CD4-positive, alpha-beta T cell treated with Interleukin-2 at 100 ng/mL for 4 hours (primary cell): ENCODE measurements at regions not wholly inside any gene's neighbourhood (a gene's known extent, or its start where the extent isn't known, plus 50 kb on each side); places are given as distances from the start of the nearest gene placed in this dataset.

ENCODE experiments used
- DNase-seq: peaks from one replicate; pipeline ENCODE4 v3.0.0-alpha.2; 2020; ENCODE audit warnings: low spot score

DNA sequence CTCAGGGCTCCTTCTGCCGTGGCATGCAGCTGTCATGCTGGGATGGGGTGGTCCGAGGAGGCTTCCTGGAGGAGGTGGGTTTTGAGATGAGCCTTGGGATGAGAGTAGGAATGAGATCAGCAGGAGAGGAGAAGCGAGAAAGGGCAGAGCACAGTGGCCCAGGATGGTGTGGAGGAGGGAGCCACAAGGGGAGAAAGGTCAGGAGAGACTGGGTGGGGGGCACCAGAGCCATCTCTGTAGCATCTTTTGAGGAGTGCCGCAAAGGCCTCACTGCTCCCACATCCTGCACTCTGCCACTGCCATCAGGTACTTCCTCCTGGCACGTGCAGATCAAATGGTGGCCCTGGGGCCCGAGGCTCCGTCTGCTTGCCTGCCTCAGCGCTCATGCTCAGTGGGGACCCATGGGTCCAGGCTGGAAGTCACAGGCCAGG lies 150.2 kb downstream of the MACROH2A1 start:
- DNase-seq: no peak

DNA sequence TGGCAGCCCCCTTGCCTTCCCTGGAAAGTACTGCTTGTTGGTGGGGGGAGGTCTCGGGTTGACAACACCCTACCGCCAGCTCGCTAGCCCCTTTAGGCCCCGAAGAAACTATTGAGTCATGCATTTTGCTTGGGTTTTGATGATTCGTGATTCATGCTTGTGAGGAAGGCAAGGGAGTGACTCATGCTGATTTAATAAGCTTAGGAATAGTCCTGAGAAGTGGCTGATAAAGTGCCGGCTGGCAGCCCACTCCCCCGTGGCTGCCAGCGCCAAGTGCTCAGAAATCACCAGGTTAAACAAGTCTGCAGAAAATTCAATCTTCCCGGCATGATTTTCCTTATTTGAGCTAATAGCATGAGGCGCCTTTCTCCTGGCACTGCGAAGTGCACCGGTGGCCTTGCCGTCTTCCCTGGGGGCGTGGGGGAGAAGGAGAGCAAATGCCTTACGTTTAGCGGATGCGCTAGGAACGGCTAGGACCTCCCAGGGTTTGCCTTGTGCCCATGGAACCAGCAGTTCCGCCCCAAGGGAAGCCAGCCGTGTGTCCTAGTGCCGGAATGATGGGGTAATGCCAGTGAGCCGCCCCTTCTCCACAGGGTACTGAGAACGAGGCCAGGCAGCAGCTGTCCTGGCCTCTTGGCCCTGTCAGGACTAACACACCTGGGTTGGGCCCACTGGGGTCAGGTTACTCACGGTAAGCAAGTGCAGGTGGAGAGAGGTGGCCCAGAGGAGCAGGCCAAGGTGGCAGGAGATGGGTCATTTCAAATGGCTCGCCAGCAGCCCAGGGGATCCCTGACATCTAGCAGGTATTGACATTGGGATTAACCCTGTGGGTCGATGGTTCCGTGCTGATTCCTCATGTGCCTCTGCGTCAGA lies 151.9 kb downstream of the MACROH2A1 start:
- no peak for DNase-seq

DNA sequence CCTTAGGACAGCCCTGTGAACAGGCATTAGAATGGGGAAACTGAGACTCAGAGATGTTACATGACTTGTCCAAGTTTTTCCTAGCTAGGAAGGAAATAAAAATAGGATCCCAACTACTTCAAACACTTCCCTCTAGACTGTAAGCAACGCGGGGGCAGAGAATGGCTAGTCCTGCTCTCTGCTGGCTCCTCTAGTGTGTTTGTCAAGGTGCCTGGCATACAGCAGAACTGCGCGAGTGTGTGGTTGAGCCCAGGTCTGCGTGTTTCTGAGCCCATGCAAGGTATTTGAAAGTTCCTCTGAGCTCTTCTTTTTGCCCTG lies 152.5 kb downstream of the MACROH2A1 start:
- no peak for DNase-seq

DNA sequence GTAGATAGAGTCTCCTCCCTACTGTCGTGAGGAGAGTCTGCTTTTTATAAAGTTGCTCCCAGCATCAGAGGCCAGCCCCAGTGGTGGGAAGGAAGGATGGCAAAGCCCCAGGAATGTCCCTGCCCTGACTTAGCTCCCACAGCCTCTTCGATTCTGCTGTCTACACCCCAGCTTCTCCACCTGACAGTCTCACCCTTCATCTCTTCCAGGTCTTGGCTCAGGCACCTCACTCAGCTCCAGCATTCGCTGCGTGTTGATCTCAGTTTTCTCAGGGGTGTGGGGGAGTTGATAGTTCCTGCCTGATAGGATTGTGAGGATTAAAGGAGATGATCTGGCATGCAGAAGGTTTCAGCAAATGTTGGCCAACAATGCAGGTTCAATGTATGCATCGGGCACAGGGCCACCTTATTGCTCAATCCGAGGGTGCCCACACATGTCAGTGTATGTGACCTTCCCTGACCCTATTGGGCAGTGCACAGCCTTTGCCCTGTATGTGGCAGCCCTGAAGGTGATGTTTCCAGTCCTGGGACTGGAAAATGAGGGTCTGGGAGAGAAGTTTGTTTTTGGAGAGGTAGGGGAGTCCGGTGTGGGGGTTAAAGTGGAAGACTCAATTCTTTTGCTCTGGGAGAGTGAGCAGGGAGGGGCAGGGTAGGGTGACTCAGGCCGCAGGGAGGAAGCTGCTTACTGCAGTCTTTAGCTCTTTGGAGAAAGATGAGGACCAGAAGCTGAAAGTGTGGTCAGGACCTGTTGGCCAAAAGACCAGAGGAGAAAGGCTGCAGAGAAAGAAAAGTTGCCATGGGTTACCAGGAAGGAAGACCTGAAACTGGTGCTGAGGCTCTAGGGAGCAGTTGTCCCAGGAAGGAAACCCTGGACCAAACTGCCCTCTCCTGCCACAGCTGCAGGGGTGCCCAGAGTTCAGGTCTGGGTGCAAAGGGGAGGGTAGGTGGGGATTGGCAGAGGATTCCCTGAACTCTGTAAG lies 153.2 kb downstream of the MACROH2A1 start:
- DNase-seq: no peak

DNA sequence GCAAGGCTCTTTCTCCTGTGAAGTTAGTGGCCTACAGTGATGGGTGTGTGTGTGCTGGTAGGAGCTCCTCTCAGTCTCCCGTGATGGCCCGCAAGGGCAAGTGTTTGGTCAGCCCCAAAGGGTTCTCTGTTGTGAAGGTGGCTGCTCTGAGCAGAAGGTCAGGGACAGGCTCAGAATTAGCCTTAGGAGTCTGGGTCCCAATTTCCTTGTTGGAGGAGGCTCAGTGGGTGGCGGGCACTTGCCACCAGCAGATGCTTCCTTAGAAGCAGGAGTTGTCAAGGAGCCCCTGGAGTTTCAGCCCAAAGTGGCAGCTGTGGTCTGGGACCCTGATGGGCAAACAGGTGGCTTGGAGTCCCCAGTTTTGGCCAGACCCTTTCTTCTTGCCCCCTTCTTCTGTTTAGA lies 154.4 kb downstream of the MACROH2A1 start:
- DNase-seq: no peak

DNA sequence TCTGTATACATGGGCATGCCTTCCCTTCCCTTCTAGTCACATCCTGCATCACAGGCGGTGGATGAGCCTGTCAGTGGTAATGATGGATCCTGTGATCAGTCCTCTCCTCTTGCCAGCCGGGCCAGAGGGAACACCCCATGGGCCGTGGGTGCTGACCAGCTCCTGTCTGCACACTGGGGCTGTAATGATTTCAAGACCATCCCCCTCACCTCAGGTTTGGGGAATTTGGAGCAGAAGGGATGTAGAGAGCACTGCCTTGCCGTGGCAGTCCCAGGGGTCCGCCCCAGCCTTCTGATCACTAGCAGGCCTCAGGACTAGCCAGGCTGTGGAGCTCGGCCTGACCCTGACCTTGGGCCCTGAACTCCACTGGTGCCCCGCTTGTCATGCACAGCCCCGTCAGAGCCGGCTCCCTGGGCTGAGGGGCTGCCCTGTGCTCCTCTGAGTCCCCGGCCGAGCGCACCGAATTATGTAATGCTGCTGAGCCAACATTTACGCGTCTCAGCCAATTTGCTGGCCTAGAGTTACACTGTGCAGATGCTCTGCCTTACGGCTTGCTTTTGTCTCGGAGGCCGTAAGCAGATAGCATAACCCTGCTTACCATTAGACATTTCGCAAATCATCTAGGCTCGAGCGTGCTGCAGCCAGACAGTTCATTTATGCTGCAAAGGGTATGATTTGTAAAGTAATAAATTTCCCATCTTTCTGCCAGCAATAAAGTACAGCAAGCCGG lies 155.3 kb downstream of the MACROH2A1 start:
- DNase-seq: no peak

DNA sequence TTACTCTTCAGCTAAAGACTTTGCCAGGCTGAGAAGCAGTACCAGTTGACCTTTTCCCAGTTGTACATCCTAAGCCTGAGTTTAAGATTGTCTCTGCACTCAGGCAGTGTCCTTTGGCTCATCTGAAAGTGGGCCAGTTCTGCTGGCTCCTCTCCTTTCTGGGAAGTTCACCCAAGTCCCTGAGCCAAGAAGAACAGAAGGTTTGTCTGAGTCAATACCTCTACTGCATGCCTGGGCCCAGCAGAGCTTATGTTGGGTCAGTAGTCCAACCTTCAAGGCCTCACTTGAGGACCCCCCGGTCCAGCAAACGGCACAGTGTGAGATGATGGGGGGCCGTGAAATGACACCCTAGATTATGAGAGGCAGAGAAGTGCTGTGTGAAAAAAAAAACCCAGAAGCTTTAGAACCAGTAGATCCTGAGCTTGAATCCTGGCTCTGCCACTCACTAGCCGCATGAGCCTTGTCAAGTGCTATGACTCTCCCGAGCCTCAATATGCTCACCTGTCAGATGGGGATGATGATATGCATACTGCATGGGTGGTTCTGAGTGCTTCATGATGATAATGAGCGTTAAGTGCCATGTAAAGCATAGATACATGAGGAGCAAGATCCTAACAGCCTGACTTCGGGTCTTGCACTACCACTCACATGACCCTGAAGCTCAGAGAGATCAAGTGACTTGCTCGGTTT lies 156.0 kb downstream of the MACROH2A1 start:
- DNase-seq: no peak

DNA sequence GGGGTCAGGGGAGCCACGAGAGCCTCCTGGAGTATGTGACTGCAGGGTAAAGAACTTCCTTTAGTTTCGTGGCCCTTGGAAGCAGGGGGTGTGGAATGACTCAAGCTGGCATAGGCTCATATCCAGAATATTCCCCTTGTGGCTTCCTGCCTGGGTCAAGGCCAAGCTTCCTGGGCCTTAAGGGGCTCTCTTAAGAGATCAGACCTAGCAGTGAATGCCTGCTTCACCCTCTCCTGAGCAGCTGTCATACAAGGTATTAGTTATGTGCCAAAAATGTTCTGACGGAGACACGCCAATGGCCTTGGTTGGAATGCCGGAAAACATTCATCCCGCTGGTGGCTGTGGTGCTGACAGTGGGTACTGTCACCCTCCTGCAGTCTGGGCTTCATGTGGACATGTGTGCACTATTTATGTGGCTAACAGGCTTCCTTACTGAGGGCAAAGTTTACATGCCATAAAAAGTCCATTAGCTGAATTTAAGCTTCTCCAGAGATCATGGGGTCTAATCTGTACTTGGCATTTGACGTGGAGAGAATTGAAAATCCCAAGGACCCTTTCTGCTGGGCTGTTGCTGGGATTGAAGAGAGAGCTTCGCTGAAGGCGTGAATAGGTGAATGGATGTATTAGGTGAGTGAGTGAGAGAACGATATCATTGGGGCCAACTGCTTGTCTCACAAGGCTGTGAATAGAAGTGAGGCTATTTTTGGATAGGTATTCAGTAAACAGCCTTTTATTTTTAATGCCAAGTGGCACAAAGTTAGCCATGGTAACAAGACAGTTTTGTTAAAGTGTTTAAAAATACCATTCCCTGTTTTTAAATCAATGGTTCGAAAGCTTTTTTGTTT lies 156.8 kb downstream of the MACROH2A1 start:
- no peak for DNase-seq

DNA sequence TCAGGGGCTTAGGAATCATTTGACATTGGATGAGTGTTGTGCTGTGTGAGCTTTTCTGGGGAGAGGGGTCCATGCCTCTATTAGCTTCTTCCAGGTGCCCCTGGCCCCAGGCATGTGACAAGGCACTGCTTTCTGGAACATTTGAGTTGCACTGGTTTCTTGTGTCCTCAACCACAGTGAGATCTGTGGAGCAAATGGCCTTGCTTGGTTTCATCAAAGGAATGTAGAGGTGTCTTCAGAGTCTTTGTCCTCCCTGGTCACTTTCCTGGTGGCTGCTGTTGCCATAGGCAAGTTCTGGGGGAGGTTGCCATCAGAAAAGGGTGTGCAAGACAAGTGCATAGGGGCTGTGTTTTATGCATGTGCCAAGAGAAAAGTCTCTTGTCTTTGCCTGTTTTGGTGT lies 157.5 kb downstream of the MACROH2A1 start:
- no peak for DNase-seq

DNA sequence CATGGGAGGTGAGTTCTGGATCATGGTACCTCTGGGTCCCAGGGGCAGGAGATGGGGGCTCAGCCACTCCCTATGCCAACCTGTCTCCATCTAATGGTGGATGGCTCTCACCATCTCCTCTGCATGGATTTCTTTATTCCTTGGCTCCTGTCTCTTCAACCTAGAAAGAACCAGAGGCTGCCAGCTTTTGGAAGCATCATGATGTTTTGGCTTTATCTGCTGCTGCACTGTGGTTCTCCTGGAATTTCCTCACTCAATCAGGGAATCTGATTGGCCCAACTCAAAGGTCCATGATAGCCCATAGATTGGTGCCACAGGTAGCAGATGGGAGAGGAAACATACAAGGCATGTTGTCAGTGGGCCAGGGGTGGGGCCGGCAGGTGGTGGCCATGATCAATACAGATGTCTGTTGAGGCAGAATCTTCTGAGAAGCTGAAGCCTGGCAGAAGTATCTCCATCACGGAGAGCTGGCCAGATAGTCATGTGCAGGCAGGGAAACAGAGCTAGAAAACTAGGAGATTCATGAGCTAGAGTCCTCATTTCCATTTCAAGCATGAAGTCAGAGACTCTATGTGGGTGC lies 158.2 kb downstream of the MACROH2A1 start:
- DNase-seq: no peak

DNA sequence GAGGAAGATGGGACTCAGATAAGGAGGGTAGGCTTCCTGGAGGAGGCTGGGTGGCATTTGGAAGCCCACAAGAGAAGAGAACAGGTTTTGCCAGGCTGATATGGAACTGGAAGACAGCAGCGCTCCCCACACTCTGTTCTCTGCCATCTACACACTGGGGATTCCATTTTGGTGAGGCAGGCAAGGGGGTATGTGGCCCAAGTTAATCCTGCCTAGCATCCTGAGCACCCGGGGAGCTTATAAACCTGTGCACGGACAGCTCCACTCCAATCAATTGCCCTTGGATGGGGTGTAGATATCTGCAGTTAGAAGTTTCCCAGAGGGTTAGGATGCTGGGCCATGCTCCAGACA lies 158.8 kb downstream of the MACROH2A1 start:
- no peak for DNase-seq

DNA sequence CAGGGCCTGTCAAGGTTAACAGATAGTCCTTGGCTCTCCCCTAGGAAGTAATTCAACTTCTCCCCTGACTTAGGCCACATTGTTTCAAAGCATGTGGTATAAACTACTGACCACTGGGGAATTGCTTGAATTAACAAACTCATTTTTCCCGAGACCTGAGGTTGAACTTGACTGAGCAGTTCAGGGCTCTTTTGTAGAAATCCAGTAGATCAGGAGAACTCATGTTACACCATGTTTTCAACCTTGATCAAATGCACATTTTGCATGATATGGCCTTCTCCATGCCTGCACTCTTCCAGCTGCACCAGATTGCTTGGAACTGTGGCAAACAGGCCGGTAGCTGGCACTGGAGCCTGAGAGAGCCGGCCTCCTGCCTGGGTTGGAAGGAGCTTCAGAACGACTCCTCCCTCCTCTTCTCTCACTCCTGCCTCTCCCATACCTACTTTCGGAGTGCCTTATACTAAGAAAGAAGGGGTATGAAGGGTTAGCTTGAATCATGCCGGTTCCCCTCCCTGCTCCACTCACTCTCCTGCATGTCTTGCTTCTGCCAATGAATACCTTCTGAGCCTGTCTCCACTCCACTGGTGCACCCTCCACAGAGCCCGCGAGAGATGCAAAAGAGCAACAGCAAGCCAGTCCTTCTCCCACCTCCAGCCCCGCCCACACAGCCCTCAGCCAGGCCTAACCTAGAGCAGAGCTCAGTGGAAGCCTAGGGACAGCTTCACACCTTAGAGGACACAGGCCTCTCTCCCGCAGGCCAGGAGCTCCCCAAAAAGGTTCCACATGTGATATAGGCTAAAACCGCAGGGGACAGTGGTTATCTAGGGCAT lies 159.4 kb downstream of the MACROH2A1 start:
- DNase-seq: no peak

DNA sequence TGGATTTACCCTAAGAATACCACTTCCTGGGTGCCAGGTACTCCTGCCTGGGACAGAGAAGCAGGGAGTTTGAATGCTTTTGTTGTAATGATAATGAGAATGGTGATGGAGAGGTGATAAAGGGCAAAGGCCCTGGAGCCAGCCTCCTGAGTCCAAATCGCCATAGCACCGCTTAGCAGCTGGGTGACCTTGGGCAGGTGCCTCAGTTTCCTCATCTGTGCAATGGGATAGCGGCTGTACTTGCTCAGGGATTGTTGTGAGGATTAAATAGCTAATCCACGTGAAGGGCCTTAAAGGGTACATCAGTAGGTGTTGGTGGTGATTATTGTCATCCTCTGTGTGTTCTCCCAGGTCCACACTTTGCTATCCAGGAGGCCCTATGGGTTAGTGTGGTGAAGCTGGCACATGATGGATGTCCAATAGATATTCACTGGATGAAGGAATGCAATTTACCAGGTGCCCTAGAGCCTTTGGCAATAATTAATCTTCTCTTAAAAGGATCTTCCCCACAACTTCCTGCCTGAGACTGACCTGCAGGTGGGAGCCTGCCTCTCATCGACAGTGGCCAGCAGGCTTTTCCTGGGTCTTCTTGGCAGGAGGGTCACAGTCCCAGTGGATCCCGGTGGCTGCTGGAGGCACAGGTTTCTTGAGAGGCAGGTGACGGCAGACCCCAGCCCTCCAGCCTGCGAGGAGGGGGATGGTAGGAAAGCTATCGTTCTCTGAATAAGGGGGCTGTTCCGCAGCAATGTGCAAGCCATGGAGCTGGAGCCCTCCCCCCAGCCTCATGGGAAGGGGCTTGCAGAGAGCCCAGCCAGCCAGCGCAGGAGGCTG lies 160.2 kb downstream of the MACROH2A1 start:
- no peak for DNase-seq

DNA sequence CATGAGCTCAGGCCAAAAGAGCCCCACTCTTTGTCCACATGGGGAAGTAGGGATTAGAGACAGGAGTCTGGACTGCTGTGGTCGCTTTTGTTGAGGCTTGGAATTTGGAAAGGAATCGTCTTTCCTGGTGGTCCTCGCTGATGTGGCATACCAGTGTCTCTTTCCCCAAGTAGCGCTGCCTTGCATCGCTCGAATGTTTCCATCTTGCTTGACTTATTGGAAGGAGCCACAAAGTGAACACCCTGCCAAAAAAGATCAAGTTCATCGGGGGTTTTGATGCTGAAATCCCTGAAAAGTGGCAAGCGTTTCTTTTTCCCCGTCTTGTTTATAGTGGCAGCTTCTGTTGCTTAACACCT lies 161.3 kb downstream of the MACROH2A1 start:
- no peak for DNase-seq

DNA sequence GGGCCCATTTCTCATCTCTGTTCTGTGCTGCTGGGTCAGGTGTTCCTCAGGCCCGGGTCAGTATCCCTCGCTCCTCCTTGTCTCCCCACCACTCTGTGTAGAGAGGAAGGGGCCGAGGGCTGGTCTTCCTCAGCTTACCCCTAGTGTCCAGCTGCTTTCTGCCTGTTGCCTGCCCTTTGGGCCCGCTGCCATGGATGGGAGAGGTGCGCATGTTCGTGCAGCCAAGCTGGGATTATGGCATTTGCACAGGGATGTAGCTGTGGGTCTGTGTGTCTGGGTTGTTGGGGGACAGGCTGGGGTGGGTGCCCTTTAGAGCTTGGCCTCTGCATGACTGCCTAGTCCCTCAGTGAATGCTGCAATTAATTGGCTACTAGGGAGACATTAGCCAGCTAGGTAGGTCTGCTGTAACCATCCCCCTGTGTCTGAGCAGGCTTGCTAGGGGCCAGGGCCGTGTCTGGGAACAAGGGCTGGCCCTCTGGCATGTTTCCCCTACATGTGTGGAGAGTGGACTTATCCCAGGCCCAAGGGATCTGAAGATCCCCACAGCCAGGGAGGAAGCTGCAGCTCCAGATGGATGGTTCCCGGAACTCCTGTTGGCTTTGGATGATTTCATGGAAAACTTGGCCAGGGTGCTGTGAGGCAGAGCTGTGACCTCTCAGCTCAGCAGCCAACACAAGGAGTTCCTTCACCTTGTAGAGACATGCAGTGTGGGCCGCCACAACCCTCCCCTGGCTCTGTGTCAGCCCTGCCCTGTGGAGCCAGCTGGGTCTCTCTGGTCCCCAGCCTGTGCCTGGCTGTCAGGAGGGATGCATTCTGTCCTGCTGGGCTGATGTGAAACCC lies 161.9 kb downstream of the MACROH2A1 start:
- no peak for DNase-seq

DNA sequence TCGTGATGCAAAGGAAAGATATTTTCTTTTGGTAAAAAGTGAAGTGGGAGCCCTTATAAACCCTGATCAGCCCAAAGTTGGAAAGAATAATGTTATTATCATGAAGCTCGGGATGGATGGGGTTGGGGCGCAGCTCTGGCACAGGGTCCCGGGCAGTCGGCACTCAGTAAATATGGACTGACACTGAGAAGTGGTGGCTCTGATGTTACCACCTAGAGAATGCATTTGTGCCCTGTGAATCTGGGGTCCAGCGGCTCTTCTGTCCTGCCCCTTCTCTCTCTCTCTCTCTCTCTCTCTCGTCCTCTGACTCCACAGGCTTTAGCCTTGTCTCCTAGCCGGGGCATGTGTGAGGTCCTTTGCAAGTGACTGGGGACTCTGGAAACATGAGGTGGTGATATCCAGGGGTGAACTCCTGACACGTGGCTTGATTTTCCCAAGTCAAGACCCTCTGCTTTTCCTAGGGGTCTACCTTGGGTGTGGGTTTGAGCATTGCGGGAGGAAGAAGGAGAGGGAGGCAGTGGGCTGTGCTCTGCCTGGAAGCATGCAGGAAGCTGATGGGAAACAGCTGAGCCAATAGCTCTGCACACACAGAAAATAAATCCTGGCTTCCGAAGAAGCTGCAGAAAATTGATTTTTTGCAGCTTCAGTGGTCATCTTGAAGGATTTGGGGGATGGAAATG lies 162.7 kb downstream of the MACROH2A1 start:
- DNase-seq: no peak

DNA sequence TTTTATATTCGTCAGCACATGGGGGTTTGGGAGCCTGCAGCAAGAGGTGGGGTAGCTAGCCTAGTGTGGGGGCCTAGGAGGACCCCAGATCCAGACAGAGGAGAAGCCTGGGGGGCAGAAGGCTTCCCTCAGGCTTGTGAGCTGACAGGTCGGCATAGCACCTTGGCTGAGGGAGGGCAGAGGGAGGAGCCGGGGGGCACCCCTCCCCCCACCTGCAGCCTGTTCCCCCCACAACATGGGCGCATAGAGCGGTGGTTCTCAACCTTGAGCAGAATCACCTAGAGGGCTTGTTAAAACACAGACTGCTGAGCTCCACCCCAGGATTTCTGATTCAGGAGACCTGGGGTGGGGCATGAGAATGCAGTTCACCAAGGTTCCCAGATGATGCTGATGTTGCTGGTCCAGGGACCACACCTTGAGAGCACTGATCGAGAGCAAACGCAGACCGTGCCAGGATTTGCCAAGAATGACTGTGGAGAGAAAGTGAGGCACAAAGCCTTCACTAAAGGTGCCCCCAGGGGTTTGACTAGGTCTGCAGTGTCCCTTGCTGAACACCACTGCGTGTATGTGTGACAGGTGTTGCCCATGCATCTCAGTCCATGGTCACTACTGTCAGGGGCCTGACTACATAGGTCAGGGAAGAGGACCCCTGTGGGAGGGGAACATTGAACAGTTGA lies 163.3 kb downstream of the MACROH2A1 start:
- DNase-seq: no peak
